ENCODE measurements at regions not wholly inside any gene's neighbourhood (a gene's known extent, or its start where the extent isn't known, plus 50 kb on each side); places are given as distances from the start of the nearest gene placed in this dataset.

GRCh38 chr3:6721491-6721890 is 139.4 kb upstream of the GRM7 start:
- TF ChIP-seq CTCF (IDR thresholded peaks at IDR 0.05), result no peak
- TF ChIP-seq POLR2AphosphoS5 (IDR thresholded peaks at IDR 0.05), result no peak
- TF ChIP-seq POLR2A (IDR thresholded peaks at IDR 0.05), result no peak
